ENCODE measurements at regions not wholly inside any gene's neighbourhood (a gene's known extent, or its start where the extent isn't known, plus 50 kb on each side); places are given as distances from the start of the nearest gene placed in this dataset.
"Not testable (repeated sequence)": the region's sequence is repeated elsewhere in the genome, so short reads cannot be mapped to it uniquely, and the experiment has no call there.

GRCh38 chr5:4581289-4581688 is 558.8 kb upstream of the ADAMTS16 start:
- no peak for DNase-seq

- DNase-seq = no peak
Observed at GRCh38 chr5:4584982-4585381, 555.1 kb upstream of the ADAMTS16 start.

- no peak for DNase-seq
Observed at GRCh38 chr5:4613440-4613839, 526.7 kb upstream of the ADAMTS16 start.

- peak; percentile 24 for DNase-seq
Observed at GRCh38 chr5:4614088-4614487, 526.0 kb upstream of the ADAMTS16 start.

GRCh38 chr5:4615369-4615768 is 524.8 kb upstream of the ADAMTS16 start:
- DNase-seq = not testable (repeated sequence)

- DNase-seq = no peak
Observed at GRCh38 chr5:4625206-4625896, 514.8 kb upstream of the ADAMTS16 start.

- no peak for DNase-seq
Observed at GRCh38 chr5:4627131-4627530, 513.0 kb upstream of the ADAMTS16 start.

GRCh38 chr5:4627929-4628328 is 512.2 kb upstream of the ADAMTS16 start:
- DNase-seq = peak; percentile 62

- DNase-seq = no peak
Observed at GRCh38 chr5:4628645-4629385, 511.3 kb upstream of the ADAMTS16 start.

GRCh38 chr5:4630031-4630430 is 510.1 kb upstream of the ADAMTS16 start:
- DNase-seq = no peak

GRCh38 chr5:4634342-4634741 is 505.8 kb upstream of the ADAMTS16 start:
- DNase-seq = no peak

- DNase-seq = no peak
Observed at GRCh38 chr5:4636378-4636777, 503.8 kb upstream of the ADAMTS16 start.

GRCh38 chr5:4639946-4640345 is 500.2 kb upstream of the ADAMTS16 start:
- no peak for DNase-seq

GRCh38 chr5:4640795-4641194 is 499.3 kb upstream of the ADAMTS16 start:
- DNase-seq = peak; percentile 61

- DNase-seq = no peak
Observed at GRCh38 chr5:4642525-4642924, 497.6 kb upstream of the ADAMTS16 start.

- no peak for DNase-seq
Observed at GRCh38 chr5:4643190-4643589, 496.9 kb upstream of the ADAMTS16 start.

GRCh38 chr5:4643960-4644359 is 496.2 kb upstream of the ADAMTS16 start:
- no peak for DNase-seq

- DNase-seq = peak; percentile 95
Observed at GRCh38 chr5:4646715-4647375, 493.3 kb upstream of the ADAMTS16 start.

GRCh38 chr5:4647955-4648354 is 492.2 kb upstream of the ADAMTS16 start:
- DNase-seq = no peak

- DNase-seq = no peak
Observed at GRCh38 chr5:4651806-4652565, 488.1 kb upstream of the ADAMTS16 start.

GRCh38 chr5:4653475-4653874 is 486.7 kb upstream of the ADAMTS16 start:
- no peak for DNase-seq

- DNase-seq = no peak
Observed at GRCh38 chr5:4659851-4660250, 480.3 kb upstream of the ADAMTS16 start.

GRCh38 chr5:4661326-4661725 is 478.8 kb upstream of the ADAMTS16 start:
- peak; percentile 47 for DNase-seq
